COR-L47 (cell line): ENCODE measurements at regions not wholly inside any gene's neighbourhood (a gene's known extent, or its start where the extent isn't known, plus 50 kb on each side); places are given as distances from the start of the nearest gene placed in this dataset.

Source experiments
- DNase-seq: peaks from one replicate; lab custom pipeline; 2025; lab: John Stamatoyannopoulos, UW

GRCh38 chr20:39146394-39146793 lies 184.2 kb downstream of the DHX35 start:
- no peak for DNase-seq

DNA sequence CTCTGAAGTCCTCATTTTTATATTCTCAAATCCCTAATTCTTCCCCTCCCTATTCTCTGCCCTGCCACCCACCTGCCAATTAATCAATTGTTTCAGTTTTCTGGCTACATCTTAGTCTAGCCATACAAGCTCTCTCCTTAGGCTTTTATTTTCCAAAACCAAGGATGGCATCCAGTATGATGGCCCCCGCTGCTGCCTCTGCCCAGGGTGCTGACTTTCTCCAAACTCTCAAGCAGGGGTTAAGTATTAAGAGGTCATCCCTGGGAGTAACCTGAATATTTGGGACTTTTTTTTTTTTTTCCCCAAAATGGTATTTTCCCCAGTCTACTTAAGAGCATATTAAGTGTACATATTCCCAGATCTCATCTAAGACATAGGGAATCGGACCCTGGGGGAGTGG lies 183.8 kb downstream of the DHX35 start:
- no peak for DNase-seq

GRCh38 chr20:39144757-39145156 lies 182.6 kb downstream of the DHX35 start:
- no peak for DNase-seq

GRCh38 chr20:39142407-39143096 lies 180.4 kb downstream of the DHX35 start:
- no peak for DNase-seq

DNA sequence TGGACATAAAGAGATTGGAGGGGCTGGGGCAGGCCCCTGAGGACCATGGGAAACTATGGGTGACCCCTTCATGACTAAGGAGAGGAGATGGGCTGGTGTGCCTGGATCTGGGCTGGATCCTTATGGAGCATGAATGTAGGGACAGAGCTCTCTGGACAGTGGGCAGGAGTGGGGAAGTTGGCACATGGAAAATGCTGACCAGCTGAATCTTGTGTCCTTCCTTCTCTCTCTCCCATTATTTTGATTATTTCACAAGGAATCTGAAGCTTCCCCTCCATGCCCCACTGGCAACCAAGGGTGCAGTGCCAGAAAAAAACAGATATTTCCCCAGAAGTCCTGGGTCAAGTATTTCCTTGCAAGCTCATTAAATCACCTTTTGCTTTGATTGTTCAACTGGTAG lies 175.2 kb downstream of the DHX35 start:
- DNase-seq, result no peak

DNA sequence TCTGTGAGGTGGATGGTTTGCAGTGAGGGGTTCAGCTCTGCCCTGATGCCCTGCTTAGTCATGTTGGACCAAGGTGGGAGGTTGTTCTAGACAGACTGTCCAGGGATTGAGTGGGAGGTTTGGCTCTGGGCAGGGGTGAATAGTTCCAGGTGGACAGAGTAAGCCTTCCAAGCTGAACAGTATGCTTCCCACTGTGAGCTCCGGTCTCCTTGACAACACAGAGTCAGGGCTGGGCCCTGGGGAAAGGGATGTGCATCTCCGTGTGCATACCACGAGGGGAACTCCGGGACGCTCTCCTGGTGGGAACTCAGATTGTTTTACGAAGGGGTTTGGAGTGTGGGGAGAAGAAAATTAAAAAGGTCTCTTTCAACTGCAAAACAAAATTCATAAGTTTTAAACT lies 174.7 kb downstream of the DHX35 start:
- no peak for DNase-seq

DNA sequence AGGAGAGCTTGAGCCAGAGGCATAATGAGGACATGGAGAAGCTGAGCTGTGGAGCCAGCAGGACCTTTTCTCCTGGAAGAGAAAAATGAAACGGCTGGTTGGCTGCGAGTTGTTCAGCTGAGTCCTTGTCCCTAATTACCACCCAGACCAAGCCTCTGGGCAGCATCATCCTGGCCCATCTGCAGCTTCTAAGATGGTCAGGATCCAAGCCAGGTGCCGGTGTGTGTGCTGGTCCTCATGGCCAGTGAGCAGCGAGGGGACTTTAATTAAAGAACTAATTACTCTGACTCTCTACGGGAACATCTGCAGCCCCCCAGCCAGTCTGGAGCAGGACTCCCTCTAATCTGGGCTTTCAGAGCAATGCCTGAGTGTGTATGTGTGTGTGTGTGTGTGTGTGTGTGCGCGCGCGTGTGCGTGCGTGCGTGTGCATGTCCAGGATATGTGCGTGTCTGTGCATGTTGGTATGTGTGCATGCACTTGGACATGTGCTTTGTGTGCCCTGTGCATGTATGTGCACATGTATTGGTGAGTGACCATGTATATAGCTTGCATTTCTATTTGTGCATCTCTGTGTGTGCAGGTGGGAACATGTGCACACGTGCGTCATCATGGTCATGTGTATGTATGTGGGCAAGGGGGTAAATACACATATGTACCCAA lies 173.9 kb downstream of the DHX35 start:
- no peak for DNase-seq

- no peak for DNase-seq
Observed at GRCh38 chr20:39133201-39133600, 171.1 kb downstream of the DHX35 start.

DNA sequence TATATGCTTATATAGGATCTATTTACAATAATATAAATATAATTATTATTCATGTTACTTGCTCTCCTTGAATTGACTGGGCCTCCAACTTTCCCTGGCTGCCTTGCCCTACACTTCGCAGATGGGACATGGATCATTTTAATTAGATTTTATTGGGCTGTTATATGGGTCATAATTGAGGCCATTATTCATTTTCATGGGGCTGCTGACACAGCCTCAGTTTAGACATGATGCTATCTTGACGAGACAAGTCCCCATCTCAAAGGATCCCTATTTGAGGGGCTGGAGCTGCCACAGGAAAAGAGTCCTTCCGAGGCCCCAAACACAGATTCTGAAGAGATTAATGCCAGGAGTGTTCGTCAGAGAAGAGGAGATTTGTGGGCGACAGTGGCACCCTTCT lies 170.4 kb downstream of the DHX35 start:
- DNase-seq, result no peak

DNA sequence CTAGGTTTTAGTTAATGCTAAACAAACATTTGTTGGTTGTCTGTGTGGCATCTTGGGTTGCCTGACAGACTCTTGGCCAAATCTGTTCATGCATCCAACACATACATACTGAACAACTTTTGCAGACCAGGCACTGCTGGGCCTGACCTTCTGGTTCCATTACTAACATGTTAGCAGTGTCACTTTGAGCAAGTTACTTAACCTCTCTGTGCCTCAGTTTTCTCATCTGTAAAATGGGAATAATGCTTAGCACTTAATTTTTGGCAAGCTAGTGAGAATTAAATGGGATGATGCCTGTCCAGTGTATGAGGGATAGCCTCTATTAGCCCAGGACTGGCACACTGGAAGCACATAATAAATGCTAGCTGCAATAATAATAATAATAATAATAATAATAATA lies 169.9 kb downstream of the DHX35 start:
- DNase-seq, result no peak

GRCh38 chr20:39130627-39131026 lies 168.5 kb downstream of the DHX35 start:
- no peak for DNase-seq

DNA sequence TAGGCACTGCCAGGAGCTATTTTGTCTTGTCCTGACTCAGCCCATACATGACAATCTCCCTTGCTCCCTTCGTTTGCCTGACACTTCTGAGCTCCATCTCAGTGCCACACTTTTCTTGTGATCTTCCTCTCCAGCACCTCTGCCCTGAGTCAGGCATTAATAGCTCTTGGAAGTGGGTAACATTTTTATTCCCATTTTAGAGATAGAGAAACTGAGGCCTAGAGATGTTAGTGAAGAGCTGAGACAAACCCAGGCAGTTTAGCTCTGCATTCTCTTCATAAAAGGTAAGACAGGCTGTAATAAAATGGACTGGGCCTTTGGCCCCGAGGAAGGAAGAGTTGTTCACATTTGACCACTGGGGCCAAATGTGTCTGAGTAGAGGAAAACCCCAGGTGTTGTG lies 167.4 kb downstream of the DHX35 start:
- DNase-seq, result no peak

DNA sequence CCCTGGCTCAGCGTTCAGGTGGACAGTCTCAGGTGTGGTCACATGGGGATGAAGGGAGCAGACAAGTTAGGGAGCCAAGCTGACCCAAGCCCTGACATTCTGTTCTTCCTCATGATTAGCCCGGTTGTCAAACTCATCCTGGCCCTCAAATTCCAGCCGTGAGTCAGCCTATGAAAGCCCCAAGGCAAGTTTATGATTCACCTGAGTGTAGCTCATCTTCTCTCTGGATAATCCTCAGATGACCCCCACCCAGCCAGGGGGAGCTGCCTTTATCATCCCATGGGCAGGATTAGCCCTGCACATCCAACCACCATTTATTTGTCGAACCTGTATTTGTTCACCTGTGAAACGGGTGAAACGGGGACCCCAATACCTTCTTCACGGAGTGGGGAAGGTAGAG lies 161.9 kb downstream of the DHX35 start:
- no peak for DNase-seq

DNA sequence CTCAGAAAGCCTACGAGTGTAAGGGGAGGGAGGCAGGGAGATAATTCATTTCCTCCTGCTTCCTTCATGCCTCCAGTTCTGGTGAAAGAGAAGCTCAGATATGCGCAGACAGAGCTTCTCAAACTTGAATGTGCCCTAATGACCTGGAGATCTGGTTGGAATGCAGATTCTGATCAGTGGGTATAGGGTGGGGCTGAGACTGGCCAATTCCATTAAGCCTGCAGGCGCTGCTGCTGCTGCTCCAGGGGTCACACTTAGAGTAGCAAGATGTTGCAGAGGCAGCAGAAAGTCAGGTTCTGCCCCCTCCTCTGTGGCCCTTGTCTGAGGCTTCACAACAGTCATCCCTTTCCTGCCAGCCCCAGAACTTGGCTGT lies 161.0 kb downstream of the DHX35 start:
- DNase-seq, result no peak

DNA sequence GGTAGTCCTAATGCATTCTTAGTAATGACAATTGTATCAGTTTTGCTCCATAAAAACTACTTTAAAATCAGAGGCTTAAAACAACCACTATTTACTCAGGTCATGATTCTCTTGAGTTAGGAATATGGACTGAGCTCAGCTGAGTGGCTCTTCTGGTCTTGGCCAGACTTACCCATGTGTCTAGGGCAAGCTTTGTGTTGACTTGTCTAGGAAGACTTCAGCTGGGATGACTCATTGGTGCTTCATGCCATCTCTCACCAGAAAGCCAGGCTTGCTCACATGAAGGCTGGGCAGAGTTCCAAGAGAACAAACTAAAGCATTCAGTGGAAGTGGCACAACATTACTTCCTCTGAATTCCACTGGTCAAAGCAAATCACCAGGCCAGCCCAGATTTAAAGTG lies 155.3 kb downstream of the DHX35 start:
- DNase-seq, result no peak

- no peak for DNase-seq
Observed at GRCh38 chr20:39116020-39116419, 153.9 kb downstream of the DHX35 start.

GRCh38 chr20:39112178-39112743 lies 150.1 kb downstream of the DHX35 start:
- peak; percentile 29 for DNase-seq

GRCh38 chr20:39111359-39112177 lies 149.4 kb downstream of the DHX35 start:
- no peak for DNase-seq

- no peak for DNase-seq
Observed at GRCh38 chr20:39110819-39111136, 148.6 kb downstream of the DHX35 start.

DNA sequence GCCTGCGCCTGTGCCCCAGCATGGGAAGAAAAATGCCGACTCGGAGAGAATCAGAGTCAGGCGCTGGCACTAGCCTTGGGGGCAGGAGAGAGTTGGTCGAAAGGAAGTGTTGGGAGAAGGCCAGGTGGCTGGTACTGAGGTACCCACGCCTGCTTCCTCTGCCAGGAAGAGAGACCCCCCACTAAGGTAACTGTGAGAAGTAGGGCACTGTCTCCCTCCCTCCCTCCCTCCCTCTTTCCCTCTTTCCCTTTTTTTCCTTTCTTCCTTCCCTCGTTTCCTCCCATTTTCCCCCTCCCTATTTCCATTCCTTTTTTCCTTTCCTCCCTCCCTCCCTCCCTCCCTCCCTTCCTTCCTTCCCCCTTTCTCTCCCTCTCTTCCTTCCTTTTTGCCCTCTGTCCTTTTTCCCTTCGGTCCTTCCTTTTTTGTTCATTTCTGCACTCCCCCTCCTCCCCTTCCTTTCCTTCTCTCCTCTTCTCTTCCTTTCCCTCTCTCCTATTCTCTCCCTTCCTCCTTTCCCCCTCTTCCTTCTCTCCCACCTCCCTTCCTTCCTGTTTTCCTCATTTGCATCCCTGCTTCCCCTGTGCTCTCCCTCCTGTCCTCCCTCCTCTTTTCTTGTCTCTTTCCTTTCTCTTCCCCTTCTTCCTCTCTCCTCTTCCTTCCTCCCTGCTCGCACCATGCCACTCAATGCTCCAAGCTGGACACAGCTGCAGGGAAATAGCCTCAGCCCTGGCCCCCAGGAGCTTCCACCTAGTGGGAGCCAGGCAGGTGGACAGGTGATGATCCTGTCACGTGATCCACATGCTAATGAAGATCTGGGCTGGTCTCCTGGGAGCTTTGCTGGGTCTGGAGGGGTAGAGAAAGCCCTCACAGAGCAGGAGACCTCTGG lies 148.0 kb downstream of the DHX35 start:
- DNase-seq, result peak; percentile 53

- DNase-seq, result no peak
Observed at GRCh38 chr20:39108746-39109145, 146.6 kb downstream of the DHX35 start.

DNA sequence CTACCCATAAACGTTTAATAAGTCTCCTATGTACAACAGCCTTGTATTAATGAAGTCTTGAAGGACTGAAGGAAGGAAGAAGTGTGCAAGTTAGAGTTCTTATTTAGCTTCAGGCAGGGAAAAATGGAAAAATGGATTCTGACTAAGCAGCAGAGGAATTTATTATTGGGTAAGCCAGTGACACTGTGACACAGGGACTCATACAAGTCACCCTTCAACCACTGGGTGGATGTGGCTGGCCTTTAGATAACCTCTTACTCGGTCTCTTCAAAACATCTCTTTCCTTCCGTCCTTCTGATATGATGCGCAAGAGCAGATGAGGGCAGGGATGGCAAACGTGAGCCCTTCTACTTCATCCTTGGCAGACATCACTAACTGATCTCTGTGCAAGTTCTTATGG lies 145.6 kb downstream of the DHX35 start:
- DNase-seq, result no peak
